H1 (cell line): ENCODE measurements at regions not wholly inside any gene's neighbourhood (a gene's known extent, or its start where the extent isn't known, plus 50 kb on each side); places are given as distances from the start of the nearest gene placed in this dataset.

Experiments used
- CEBPB ChIP-seq: IDR thresholded peaks from 2 replicates; pipeline ENCODE4 v1.6.1; 2012; ENCODE audit warnings: low read depth, low read length
- CREB1 ChIP-seq: IDR thresholded peaks from 2 replicates; pipeline ENCODE4 v1.6.1; 2012; ENCODE audit warnings: inconsistent platforms
- CTCF ChIP-seq, 3 experiments: IDR thresholded peaks; 1 replicate in 2 of 3; 2 replicates in 1 of 3; pipeline versions ENCODE4 v1.5.1 to v1.6.1; 2011; ENCODE audit warnings: low read length in 3 of 3, mild to moderate bottlenecking in 3 of 3, inconsistent platforms in 2 of 3, low read depth in 1 of 3, moderate library complexity in 1 of 3; ENCODE audit not compliant: insufficient read depth in 1 of 3; ENCODE audit errors: control extremely low read depth in 1 of 3
- KDM5A ChIP-seq: fragments of 200-600 bp; IDR thresholded peaks from 2 replicates; pipeline ENCODE4 v1.7.1; 2012; ENCODE audit warnings: mild to moderate bottlenecking, low read length, inconsistent platforms, mixed read lengths
- POU5F1 ChIP-seq: IDR thresholded peaks from 2 replicates; pipeline ENCODE4 v1.6.1; 2011; ENCODE audit warnings: low read depth, mild to moderate bottlenecking, low read length, moderate library complexity
- SIRT6 ChIP-seq: IDR thresholded peaks from one replicate; pipeline ENCODE4 v1.7.1; 2012; ENCODE audit warnings: low read length, inconsistent platforms
- TEAD4 ChIP-seq: IDR thresholded peaks from 2 replicates; pipeline ENCODE4 v1.6.1; 2012; ENCODE audit warnings: low read depth, low read length, inconsistent platforms, mixed read lengths

DNA sequence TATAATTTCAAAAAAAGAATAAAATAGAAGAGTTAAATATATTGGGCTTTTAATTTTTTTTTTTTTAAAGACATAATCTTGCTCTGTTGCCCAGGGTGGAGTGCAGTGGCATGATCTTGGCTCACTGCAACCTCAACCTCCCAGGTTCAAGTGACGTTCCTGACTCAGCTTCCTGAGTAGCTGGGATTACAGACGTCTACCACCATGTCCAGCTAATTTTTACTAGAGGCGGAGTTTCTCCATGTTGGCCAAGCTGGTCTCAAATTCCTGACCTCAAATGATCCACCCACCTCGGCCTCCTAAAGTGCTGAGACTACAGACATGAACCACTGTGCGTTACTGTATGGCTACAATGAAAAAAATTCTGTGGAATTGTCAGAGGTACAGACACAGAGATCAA, 98.1 kb upstream of the RGPD4 start (continued):
- no peak for TF ChIP-seq CTCF (IDR thresholded peaks at IDR 0.05; ENCODE audit: control extremely low read depth in 1 of 3, insufficient read depth in 1 of 3, low read depth in 1 of 3, low read length in 3 of 3)
- no peak for TF ChIP-seq TEAD4
- no peak for TF ChIP-seq KDM5A
- TF ChIP-seq POU5F1 = no peak
- TF ChIP-seq CEBPB = no peak
- TF ChIP-seq SIRT6 = no peak
- no peak for TF ChIP-seq CREB1
